ENCODE measurements at regions not wholly inside any gene's neighbourhood (a gene's known extent, or its start where the extent isn't known, plus 50 kb on each side); places are given as distances from the start of the nearest gene placed in this dataset.
"Not testable (repeated sequence)": the region's sequence is repeated elsewhere in the genome, so short reads cannot be mapped to it uniquely, and the experiment has no call there.

- no peak for DNase-seq (ENCODE audit: low read depth)
Observed at GRCh38 chr6:4677011-4677750, 99.0 kb upstream of the CDYL start.

DNA sequence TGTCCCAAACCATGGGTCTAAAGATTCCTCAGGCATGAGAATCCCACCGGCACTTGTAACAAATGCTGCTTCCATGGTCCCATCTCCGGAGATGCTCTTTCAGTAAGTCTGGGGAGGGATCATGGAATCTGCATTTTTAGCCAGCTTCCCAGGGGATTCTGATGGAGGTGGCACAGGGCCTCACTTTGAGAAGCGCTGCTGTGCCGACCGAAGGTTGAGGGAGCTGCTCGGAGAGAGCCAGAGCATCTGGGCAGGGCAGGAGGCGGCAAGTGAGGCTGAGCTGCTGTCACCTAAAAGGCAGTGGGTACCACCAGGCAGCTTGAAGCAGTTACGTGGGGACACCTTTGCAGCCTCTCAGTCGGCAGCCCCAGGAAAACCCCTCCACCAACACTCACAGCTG lies 100.2 kb upstream of the CDYL start:
- no peak for DNase-seq (ENCODE audit: low read depth)

DNA sequence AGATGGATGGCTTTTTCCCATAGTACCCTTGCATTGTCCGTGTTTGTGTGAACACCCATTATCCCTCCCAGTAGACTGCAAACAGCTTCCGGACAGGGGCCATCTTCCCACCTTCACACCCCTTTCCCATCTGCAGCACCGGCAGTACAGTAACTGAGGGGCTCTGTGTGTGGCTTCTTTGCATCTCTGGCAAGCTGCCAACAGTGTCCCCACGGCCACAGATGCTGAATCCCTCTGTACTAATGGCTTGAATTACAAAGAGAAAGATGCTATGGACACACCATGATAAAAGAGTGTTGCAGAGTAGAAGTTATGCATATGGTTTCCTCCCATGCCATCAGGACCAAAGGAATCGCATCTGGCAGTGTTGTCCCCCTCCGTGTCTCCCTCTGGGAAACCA lies 101.1 kb upstream of the CDYL start:
- DNase-seq (ENCODE audit: low read depth) = no peak

DNA sequence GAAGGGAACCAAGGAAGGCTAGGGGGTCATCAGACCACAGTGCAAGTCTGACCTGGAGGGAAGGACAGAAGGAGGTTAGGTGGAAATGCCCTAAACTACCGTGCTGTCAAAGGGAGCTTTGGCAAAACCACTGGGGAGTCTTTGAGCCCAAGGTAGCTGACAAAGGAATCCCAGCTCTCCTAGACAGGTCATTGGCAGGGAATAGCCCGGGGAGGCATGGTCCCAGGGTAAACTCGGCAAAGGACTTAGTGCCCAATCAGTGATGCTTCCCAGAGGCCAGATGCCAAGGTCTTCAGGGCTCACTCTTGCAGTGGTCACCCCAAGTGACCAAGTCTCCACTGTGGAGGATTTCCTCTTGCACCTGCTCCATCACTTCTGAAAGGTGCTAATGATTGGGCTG lies 102.3 kb upstream of the CDYL start:
- no peak for DNase-seq (ENCODE audit: low read depth)

DNA sequence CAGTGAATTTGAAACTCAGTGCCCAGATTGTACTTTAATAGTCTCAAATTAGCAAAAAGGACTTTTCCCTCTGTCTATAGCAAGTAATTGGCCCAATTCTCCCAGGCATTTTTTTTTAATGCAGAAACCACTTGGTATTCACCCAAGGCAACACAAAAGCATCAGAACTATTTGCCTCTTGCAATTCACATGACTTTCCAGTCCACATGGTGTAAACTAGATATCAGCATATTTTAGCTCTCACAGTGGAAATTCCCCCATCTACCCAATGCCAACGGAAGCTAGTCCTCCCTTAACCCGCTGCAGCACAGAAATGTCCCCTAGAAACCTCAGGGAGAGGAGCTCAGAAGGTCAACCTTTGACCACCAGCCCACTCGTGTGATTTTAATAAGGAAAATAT lies 103.4 kb upstream of the CDYL start:
- DNase-seq (ENCODE audit: low read depth) = no peak

DNA sequence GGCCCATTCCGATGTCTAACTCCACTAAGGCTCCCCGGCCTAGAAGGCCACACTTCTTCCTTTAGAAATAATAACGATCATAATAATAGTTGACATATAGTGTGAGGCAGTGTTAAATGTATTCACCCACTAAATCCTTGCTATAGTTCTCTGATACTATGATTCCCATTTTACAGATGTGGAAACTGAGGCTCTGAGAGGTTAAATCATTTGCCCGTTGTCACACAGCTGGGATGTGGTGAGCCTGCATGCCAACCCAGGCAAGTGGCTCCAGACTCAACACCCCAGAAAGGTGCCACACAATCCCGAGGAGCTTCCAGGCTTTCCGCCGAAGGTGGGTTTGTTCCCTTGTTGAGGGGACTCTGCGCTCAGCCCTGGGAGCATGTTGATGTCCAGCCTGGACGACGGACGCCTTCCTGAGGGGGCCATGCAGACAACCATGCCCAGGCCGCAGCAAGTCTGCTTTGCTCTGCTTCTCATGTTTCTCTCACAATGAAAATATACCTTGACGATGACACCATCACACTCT lies 104.6 kb upstream of the CDYL start:
- no peak for DNase-seq (ENCODE audit: low read depth)

GRCh38 chr6:4670824-4671409 lies 105.3 kb upstream of the CDYL start:
- no peak for DNase-seq (ENCODE audit: low read depth)

DNA sequence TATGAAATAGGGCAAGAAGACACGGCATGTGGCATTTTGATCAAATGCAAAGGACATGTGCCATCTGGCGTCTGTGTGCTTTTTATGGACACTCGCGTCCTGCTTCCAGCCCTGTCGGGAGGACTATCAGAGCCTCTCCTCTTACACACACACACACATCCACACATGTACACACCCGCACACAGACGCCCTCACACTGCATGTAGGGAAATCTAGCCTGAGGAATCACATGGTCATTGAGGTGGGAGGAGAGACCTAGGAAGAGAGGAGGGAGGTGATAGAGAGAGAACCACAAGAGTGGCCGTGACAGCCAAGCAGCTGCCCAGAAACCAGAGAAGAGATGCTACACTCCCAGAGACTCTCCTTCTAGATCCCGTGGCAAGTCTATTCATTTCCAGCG lies 105.9 kb upstream of the CDYL start:
- DNase-seq (ENCODE audit: low read depth) = no peak

GRCh38 chr6:4668271-4669179 lies 107.7 kb upstream of the CDYL start:
- DNase-seq (ENCODE audit: low read depth) = no peak

GRCh38 chr6:4667591-4667990 lies 108.6 kb upstream of the CDYL start:
- DNase-seq (ENCODE audit: low read depth) = no peak

- no peak for DNase-seq (ENCODE audit: low read depth)
Observed at GRCh38 chr6:4666886-4667513, 109.2 kb upstream of the CDYL start.

- DNase-seq (ENCODE audit: low read depth) = no peak
Observed at GRCh38 chr6:4665489-4666417, 110.5 kb upstream of the CDYL start.

DNA sequence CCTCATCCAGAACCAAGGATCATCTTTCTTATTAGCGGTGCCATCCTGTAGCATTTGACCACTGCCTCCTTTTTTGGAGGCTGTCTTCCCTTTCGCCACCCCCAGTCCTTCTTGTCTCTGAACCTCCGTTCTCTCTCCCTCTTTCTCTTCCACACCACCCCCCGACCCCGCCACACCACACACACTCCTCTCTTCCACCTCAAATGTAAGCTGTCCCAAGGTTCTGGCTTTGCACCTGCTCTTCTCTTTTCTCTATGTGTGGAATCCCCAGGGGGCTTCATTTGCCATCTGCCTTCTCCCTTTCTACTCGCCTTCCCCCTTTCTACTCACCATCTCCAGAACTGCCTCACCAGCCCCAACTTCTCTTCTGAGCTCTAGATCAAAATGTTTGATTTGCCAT lies 111.3 kb upstream of the CDYL start:
- DNase-seq (ENCODE audit: low read depth) = no peak

DNA sequence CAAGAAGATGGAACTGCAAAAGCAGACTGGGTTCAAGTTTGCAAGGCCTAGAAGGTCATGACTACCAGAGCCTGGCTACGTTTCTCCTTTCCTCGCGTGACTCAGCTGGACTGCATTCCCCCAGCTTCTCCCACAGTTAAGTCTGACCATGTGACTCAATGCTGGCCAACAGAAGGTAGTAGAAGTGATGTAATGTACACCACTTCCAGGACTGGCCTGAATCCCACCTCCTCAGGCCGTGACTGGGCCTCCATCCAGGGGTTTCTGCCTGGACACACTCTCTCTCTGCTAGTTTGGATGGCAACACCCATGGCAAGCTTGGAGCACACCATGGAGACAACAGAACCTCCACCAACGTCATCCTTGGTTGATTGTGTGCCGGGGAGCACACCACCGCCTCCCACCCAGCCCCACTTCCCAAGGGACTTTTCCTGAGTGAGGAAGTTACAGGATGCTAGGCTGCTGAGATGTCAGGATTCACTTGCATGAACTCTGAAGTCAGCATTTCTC lies 112.0 kb upstream of the CDYL start:
- no peak for DNase-seq (ENCODE audit: low read depth)

- no peak for DNase-seq (ENCODE audit: low read depth)
Observed at GRCh38 chr6:4662886-4663285, 113.3 kb upstream of the CDYL start.

DNA sequence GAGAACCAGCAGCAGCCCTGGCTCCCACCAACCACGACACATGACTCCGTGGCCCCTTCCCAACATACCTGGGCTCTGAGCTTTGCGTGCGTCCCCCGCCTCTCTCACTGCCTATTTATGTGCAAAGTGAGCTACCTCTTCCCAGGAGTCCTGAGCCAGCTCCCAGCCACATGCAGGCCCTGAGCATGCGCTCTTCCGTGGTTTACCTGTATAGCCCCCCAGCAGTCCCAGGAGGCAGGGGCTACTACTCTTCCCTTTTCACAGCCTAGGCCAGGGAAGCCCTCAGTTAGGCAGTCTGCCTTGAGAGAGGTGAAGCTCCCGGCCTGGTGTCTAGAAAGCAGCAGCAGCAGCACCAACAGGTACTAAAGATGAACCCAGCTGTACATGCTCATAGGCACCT lies 114.8 kb upstream of the CDYL start:
- no peak for DNase-seq (ENCODE audit: low read depth)

- DNase-seq (ENCODE audit: low read depth) = no peak
Observed at GRCh38 chr6:4660377-4661321, 115.6 kb upstream of the CDYL start.

DNA sequence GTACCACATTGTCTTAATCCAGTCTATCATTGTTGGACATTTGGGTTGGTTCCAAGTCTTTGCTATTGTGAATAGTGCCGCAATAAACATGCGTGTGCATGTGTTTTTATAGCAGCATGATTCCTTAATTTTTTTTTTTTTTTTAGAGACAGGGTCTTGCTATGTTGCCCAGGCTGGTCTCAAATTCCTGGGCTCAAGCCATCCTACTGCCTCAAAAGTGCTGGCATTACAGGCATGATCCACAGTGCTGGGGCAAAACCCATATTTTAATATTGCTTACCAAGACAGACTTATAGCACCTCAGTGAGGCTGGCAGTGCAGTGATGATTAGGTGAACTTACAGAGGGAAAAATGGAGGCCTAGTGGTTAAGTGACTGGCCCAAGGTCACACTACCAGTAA lies 116.5 kb upstream of the CDYL start:
- DNase-seq (ENCODE audit: low read depth) = not testable (repeated sequence)

GRCh38 chr6:4658486-4658885 lies 117.7 kb upstream of the CDYL start:
- no peak for DNase-seq (ENCODE audit: low read depth)

GRCh38 chr6:4656106-4656505 lies 120.1 kb upstream of the CDYL start:
- DNase-seq (ENCODE audit: low read depth) = no peak

Measured in stimulated activated CD8-positive, alpha-beta memory T cell treated with anti-CD3 and anti-CD28 coated beads, Interleukin-12 subunit alpha, Interleukin-12 subunit beta, amount 100 ng/mL, for 1 hour (primary cell).